ENCODE measurements at regions not wholly inside any gene's neighbourhood (a gene's known extent, or its start where the extent isn't known, plus 50 kb on each side); places are given as distances from the start of the nearest gene placed in this dataset.
A peak's percentile ranks its signal among the peaks of the same experiment; 100 is the strongest.

DNA sequence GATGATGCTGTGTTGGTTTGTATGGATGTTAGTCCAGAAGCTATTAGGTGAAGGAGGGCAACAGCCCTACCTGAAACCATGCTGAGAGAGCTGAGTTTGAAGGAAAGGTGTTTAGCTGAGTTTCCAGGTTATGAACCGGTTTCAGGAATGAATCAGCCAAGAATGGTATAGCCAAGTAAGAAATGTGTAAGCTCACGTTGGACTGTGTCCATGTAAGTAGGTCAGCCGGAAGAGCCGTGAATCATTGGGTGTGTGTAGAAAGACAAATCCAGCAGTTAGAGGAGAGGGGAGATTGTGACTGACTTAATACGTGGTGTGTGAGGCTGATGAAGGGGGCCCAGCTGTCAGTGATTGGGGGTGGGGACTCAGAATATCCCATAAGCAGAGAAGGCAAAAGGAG, 77.2 kb upstream of the SPIN4 start:
- Histone ChIP-seq H3K27me3 (no peaks in the 10 kb centered on the region), H3K36me3 (peaks cover 0 to 5% (median 0%) of the 10 kb centered on the region in 3 donors), H3K27ac (peak overlapping the region in 3 of 4 donors; percentile 55 to 73 (median 62)), H3K4me3 (no peak overlapping the region), H3K4me1 (peaks cover 0 to 14% (median 0%) of the 10 kb centered on the region in 3 donors), H3K9me3 (no peaks in the 10 kb centered on the region)
- DNase-seq = no peak
- intact Hi-C loops (cut with DNase I) = no loop called here
- no peak for TF ChIP-seq POLR2A (IDR thresholded peaks at IDR 0.05)
- TF ChIP-seq, protein P1, sequence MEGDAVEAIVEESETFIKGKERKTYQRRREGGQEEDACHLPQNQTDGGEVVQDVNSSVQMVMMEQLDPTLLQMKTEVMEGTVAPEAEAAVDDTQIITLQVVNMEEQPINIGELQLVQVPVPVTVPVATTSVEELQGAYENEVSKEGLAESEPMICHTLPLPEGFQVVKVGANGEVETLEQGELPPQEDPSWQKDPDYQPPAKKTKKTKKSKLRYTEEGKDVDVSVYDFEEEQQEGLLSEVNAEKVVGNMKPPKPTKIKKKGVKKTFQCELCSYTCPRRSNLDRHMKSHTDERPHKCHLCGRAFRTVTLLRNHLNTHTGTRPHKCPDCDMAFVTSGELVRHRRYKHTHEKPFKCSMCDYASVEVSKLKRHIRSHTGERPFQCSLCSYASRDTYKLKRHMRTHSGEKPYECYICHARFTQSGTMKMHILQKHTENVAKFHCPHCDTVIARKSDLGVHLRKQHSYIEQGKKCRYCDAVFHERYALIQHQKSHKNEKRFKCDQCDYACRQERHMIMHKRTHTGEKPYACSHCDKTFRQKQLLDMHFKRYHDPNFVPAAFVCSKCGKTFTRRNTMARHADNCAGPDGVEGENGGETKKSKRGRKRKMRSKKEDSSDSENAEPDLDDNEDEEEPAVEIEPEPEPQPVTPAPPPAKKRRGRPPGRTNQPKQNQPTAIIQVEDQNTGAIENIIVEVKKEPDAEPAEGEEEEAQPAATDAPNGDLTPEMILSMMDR (IDR thresholded peaks at IDR 0.05) = no peak
- WGBS, 2 donors = 16 to 56% methylated on average over 5 of the region's 5 CpGs

- no peaks in the 10 kb centered on the region for H3K36me3 ChIP-seq
- no peak for TF ChIP-seq POLR2A (IDR thresholded peaks at IDR 0.05)
- TF ChIP-seq, protein P1 (IDR thresholded peaks at IDR 0.05) = no peak
- no peak overlapping the region for H3K27ac ChIP-seq
- H3K4me3 ChIP-seq = no peak overlapping the region
- no peak for DNase-seq
- 84% methylated on average over 6 of the region's 7 CpGs for WGBS, 2 donors
- peaks cover 0 to 14% (median 0%) of the 10 kb centered on the region in 3 donors for H3K4me1 ChIP-seq
- H3K27me3 ChIP-seq = no peaks in the 10 kb centered on the region
- H3K9me3 ChIP-seq = no peaks in the 10 kb centered on the region
- intact Hi-C loops (cut with DNase I) = no loop called here
Measured at GRCh38 chrX:63426519-63426918, 75.4 kb upstream of the SPIN4 start.

DNA sequence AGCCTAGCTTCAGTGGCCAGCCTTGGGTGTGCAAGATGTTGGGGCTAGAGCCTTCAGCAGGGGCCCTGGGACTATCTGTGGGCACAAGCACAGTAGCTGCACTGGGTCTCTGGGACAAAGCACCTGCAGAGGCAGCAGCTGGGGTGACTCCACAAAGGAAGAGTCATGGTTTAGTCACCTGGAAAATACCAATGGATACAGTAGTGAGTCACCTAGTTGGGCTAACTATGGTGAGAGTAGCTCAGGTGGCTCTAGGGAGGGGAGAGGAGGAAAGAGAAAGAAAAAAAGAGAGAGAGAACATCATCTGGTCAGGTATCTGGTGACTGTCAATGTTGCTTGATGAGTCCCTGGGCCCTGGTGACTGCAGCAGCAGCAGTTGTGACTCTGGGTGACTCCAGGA, 72.9 kb upstream of the SPIN4 start:
- H3K4me3 ChIP-seq = no peak overlapping the region
- DNase-seq = no peak
- H3K36me3 ChIP-seq = no peaks in the 10 kb centered on the region
- intact Hi-C loops (cut with DNase I) = no loop called here
- peak overlapping the region in 3 of 4 donors; percentile 51 to 66 (median 54) for H3K27ac ChIP-seq
- no peak for TF ChIP-seq POLR2A (IDR thresholded peaks at IDR 0.05)
- TF ChIP-seq, protein P1 (IDR thresholded peaks at IDR 0.05) = no peak
- no peaks in the 10 kb centered on the region for H3K27me3 ChIP-seq
- H3K9me3 ChIP-seq = no peaks in the 10 kb centered on the region
- H3K4me1 ChIP-seq = peaks cover 0 to 14% (median 0%) of the 10 kb centered on the region in 3 donors

GRCh38 chrX:63421411-63421810, 70.3 kb upstream of the SPIN4 start:
- no peak overlapping the region for H3K4me3 ChIP-seq
- no peaks in the 10 kb centered on the region for H3K27me3 ChIP-seq
- intact Hi-C loops (cut with DNase I) = no loop called here
- no peaks in the 10 kb centered on the region for H3K36me3 ChIP-seq
- no peaks in the 10 kb centered on the region for H3K9me3 ChIP-seq
- peaks cover 0 to 10% (median 0%) of the 10 kb centered on the region in 3 donors for H3K4me1 ChIP-seq
- TF ChIP-seq, protein P1 (IDR thresholded peaks at IDR 0.05) = no peak
- no peak overlapping the region for H3K27ac ChIP-seq
- no peak for DNase-seq

DNA sequence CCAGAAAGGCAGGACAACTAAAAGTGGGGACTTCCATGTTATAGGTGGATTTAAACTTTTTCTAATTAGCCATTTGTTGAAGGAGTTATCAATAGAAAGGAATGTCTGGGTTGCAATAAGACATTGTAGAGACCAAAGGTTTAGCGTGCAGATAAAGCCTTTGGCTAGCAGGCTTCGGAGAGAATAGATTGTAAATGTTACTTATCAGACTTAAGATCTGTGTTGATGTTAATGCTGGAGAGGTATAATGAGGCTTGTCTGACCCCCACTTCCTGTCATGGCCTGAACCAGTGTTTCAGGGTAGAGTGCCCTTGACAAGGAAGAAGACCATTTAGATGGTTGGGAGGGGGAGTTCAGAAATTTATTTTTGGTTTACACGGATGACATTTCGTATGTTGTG, 67.1 kb upstream of the SPIN4 start:
- DNase-seq = no peak
- 85 to 88% methylated on average over 4 of the region's 4 CpGs for WGBS, 2 donors
- Histone ChIP-seq H3K27me3 (no peaks in the 10 kb centered on the region), H3K9me3 (no peaks in the 10 kb centered on the region), H3K4me3 (no peak overlapping the region), H3K27ac (no peak overlapping the region), H3K36me3 (no peaks in the 10 kb centered on the region), H3K4me1 (no peaks in the 10 kb centered on the region)
- intact Hi-C loops (cut with DNase I) = no loop called here
- TF ChIP-seq, protein P1 (IDR thresholded peaks at IDR 0.05) = no peak
- TF ChIP-seq POLR2A (IDR thresholded peaks at IDR 0.05) = no peak
